Ecto neural progenitor cell (in vitro differentiated cells): ENCODE measurements at regions not wholly inside any gene's neighbourhood (a gene's known extent, or its start where the extent isn't known, plus 50 kb on each side); places are given as distances from the start of the nearest gene placed in this dataset.

Source experiments
- DNase-seq: peaks from one replicate; pipeline ENCODE4 v3.0.0-alpha.2; 2018; ENCODE audit warnings: low spot score

DNA sequence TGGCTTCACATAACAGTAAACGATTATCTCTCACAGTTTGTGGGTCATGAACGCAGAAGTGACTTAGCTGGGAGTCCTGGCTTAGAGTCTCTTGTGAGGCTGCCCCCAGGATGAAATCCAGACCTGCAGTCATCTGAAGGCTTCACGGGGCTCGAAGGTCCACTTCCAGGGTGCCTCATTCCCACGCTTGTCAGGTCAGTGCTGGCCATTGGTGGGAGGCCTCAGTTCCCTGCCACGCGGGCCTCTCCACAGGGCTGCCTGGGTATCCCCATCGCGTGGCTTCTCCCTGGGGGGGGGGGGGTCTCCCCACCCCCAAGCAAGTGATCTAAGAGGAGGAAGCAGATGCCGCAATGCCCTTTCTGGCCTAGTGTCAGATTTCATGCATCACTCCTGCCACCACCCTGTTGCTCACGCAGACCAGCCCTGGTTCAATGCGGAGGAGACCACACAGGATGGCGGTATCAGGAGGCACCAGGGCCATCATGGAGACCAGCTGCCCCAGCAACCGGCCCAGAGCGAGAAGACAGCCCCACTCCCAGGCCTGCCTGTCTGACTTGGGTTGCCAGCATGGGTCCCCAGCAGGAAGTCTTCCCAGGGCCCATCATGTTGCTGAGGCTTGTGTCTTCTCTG is 77.3 kb upstream of the CDH5 start:
- DNase-seq, result peak; percentile 36

DNA sequence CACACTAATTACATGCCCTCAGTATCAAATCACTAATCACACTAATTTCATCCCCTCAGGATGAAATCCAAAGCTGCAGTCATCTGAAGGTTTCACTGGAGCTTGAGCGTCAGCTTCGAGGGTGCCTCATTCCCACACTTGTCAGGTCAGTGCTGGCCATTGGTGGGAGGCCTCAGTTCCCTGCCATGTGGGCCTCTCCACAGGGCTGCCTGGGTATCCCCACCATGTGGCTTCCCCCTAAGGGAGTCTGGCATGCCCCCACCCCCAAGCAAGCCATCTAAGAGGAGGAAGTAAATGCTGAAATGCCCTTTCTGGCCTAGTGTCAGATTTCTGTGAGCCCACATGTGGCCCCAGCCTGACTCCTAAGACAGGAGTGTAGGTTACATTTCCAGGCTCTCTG is 78.6 kb upstream of the CDH5 start:
- DNase-seq, result peak; percentile 17

DNA sequence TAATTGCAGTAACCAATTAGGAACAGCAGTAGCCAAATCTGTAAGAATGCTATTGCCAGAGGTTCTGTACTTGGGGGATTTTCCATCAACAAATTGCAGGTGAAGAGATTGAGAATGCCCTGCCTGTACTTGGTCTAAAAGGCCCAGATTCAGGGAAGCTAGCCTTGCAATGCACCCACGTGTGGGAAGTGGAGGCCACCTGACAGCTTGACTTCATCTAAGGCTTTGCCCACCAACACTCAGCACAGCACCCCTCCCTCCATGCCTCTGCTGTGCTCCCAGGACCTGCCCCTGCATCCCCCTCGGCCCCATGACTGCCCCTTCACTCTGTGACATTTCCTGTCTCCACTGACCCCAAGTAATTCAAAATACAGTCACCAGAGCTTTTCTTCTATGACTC is 79.1 kb upstream of the CDH5 start:
- peak; percentile 11 for DNase-seq

DNA sequence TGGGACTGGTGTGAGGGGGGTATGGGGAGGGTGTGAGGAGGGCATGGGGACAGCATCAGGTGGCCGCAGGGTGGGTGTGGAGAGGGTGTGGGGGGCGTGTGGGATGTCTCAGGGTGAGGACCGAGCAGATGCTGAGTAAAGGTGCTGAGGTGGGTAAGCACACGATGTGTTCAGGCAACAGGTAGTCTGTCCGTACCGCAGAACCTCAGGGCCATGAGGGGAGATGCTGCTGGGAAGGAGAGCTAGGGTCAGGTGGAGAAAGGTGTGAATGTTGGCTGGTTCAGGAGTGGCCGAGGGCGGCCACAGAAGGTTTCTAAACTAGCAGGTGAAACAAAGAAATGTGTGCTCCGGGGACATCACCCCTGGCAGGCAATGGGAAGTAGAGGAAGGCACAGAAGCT is 80.0 kb upstream of the CDH5 start:
- DNase-seq, result peak; percentile 21

DNA sequence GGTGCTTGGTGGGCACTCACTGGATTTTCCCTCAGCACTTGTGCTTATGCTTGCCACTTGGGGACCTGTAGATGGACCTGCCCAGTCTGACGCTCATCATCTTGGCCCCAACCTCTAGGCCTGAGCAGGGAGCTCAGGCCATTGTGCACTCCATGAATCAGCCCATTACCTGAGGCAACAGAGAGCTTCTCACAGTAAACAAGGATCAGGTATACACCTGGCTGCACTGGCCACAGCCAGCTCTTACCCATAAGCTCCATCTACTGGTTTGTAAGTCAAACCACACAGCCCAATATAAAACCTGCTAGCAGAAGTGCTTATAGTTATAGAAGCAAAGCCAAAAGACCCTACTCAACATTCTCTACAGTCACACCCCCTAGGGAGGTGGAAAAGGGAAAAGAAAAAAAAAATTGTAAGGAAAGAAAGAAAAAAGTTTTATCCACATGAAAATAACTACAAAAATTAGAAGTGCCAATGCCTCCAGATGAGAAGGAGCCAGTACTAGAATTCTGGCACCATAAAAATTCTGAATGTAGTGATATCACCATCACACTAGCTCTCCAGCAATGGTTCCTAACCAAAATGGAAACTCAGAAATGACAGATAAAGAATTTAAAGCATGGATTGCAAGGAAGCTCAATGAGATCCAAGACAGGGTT is 87.8 kb upstream of the CDH5 start:
- peak; percentile 41 for DNase-seq

DNA sequence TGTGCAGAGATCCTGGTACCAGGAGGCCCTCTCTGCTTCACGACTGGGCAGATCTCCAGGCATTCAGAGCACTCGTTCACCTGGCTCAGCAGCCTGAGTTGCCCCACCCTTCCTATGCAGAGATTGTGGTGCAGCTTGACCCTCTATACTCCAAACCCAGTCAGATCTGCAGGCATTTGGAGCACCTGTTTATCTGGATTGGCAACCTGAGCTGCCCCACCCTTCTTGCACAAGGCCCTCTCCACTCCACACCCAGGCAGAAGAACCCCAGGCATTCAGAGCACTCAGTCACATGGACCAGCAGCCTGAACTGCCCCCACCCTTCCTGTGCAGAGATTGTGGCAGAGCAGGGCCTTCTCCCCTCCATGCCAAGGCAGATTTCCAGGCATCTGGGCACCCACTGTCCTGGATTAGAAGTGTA is 88.4 kb upstream of the CDH5 start:
- DNase-seq, result peak; percentile 35

DNA sequence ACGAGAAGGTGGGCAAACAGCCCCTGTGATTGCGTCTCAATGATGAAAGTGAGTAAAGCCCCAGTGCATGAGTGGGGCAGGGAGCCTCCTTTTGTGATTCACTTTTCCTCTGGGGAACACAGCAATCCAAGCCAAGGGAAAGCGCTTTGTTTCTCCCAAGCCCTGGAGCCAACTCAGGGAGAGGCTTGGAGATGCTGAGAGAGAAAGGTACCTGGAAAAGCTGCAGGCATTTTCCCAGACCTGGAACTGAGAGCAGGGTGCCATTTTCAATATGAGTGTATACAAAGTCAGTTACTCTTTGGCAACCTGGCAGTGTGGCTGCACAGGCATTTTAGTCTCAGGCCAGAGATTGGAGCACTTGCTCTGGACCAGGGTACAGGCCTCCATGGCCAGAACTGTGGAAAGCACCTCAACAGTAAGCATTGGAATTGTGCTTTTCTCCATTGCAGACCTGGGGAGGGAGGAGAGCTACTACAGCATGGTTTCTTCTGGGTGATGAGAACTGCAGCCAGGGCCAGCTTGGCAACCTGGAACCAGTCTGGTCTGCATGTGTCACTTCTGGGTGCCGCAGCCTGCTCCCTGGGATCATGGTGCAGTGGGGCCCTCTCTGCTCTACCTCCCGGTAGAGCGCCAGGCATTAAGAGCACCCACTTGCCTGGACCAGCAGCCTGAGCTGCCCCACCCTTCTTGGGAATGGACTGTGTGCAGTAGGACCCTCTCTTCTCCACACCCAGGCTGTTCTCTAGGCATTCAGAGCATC is 89.0 kb upstream of the CDH5 start:
- DNase-seq, result peak; percentile 36

DNA sequence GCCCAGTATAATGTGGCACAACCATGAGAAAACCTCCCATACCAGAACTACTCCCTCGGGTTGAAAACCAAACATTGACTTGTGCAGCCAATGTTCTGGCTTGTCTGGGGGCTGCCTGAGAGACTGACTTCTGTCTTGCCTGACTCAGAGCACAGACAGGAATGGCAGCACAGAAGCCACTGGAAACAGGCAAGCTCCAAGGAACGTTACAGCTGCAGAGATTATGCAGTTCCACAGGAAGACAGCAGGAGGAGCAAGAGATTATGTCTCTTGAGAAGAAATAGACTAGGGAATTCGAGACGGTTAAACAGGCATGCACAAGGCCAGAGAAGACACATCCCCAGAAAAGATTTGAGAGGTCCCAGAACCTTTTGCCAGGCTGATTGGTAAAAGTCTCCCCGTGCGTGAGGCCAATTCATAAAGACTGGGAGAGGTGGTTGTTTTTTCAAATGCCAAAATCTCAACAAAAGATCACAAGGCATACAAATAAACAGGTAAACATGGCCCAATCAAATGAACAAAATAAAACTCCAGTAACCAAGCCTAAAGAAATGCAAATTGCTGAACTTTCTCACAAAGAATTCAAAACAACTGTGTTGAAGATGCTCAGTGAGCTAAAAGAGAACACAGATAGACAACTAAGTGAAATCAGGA is 90.6 kb upstream of the CDH5 start:
- DNase-seq, result peak; percentile 52

DNA sequence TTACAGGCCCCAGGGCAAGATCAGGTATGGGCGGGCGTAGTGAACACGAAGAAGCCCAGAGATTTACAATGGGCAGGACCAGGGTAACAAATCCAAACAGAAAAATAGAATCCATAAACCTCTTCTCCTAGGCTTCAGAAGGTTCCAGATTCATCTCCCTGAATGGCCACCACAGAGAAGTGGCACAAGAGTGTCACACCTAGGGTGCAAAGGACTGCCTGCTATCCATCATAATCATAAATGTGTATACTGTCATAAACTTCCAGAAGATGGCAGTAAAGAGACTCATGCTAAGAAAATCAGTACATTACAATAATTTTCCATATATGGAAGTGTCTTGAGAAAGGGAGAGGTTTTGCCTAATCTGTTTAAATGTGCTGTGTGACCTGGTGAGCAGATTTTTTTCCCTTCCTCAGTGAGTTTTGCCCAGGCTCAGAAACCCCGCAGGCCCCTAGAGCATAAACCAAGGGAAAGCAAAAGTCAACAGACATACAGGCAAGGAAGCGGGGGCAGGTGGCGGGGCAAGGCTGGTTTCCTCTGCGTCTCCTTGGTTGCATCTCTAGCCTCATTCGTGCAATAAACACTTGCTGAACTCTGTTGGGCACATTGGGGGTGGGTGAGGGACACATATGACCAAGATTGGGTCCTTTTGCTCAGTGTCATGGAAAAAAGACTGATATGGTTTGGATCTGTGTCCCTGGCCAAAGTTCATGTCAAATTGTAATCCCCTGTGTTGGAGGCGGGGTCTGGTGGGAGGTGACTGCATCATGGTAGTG is 92.0 kb upstream of the CDH5 start:
- peak; percentile 42 for DNase-seq

DNA sequence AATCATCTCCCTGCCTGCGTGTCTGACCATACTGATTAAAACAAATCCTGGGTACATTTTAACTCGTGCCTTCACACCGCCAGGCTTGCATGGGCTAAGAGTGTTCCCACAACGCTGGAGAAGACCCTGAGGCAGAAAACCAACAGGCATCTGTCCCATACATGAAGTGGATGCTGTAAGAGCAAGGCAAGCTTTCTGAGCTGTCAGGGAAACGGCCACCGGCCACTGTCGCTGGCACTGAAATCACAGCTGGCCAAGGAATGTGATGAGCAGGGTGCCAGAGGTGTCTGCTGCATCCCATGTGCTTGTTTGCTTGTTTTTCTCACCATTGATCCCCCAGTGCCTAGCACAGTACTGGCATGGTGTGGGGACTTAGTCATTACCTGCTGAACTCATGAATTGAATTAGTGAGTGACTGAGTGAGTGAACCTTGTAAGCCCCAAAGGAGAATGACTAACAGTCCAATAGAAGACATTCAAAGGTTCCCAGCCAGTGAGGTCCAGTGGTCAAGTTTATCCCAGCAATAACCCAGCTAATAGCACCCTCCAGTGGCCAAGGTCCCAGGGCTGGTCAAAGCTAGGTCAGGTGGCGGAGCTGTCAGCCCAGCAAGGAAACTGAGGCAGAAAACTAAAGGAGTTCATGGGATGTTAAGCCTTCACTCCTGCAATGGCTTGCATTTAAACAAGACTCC is 92.7 kb upstream of the CDH5 start:
- DNase-seq, result peak; percentile 39

DNA sequence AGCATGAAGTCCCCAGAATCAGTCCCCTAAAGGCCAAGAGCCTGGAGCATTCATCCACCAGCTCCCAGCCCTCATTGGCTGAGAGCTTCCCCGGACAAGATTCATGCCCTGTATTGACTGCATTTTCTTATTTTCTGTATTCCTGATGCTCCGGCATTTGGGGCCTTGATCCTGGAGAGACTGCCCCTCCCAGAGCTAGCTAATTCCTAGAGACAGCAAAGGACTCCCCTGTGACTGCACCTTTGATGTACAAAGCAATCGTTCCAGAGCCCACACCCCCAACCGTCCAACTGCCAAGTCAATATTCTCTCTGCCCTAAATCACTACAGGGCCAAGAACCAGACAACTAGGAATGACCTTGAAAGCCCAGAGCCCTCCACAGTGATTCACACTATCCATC is 93.4 kb upstream of the CDH5 start:
- peak; percentile 19 for DNase-seq

DNA sequence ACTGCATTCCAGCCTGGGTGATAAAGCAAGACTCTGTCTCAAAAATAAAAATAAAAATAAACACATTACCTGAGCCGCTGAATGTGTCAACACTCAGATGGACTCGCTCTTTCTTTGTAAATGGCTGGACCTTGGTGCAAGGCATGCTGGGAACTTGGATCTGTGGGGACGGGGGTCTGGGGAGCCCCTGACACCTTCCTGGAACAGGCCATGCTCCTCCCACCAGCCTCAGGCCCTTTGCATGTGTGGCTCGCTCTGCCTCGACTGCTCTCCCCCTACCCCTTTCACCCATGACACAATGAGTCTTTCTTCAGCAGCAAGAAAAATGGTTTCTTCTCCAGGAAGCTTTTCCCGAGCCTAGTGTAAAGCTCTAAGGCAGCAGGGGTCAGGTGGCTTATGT is 94.0 kb upstream of the CDH5 start:
- DNase-seq, result peak; percentile 26

DNA sequence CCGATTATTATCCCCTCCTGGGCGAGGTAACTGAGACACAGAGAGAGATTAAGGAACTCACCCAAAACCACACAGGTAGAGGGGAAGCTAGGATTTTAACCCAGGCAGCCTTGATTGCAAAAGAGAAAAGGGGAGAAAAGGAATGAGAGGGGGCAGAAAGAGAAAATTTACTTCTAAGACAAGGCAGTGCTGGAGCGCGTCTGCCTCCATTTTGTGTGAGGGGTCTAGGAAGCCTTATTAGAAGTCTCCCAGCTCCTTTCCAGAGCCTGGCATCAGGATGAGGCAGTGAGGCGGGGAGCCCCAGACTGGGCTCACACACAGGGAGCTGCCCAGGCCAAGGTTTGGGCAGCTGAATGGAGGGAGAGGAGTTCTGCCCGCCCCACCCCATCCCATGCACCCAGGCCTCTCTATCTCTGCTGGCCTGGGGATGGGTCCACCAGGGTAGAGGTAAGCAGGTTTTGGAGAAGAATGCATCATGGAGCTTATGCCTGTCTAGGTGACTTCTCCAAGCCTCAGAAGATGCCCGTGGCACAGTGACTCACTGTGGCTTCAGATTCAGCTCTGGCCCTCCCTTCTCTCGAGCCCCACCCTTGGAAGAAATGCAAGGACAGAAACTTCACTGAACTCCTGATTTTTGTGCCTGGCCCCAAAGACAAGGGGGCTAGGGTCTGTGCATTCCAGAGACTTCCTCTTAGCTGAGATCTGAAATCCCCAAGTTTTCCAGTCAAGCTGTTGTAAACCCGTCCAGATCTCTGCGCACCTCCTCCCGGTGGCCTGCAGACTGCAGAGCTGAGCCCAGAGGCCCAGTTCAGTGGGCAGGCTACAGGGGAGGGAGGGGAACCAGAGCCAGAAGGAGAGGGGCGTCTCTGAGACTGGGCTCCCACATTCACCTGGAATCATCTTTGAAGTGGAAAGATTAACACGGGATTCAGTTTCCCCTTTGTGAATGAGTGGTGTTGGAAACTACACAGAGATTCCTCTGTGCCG is 95.1 kb upstream of the CDH5 start:
- DNase-seq, result peak; percentile 42

DNA sequence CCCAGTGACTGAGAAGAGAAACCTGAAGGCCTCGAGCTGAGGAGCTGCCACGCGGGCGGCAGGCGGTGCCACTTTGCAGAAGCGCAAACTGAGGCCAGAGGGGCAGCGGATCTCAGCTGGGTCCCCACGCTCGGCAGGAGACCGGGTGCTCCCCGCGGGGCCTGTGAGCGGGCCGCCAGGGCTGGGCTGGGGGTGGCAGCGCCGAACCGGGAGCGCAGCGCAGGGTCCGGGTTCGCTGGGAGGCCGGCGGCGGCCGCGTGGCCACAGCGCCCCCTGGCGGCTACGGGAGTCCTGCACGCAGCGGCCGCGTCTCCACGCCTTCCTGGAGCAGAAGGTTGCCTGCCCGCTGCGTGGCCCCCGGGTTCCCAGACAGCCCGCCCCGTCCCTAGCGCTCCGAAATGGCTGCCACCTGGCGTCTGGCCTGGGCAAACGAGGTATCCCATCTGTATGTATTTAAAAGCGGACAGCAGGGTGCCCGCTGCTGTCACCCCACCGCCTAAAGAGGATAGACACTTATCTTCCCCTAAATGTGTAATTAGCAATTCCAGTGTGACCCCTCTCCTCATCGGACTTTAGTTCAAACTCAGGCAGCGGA is 96.1 kb upstream of the CDH5 start:
- DNase-seq, result peak; percentile 92

DNA sequence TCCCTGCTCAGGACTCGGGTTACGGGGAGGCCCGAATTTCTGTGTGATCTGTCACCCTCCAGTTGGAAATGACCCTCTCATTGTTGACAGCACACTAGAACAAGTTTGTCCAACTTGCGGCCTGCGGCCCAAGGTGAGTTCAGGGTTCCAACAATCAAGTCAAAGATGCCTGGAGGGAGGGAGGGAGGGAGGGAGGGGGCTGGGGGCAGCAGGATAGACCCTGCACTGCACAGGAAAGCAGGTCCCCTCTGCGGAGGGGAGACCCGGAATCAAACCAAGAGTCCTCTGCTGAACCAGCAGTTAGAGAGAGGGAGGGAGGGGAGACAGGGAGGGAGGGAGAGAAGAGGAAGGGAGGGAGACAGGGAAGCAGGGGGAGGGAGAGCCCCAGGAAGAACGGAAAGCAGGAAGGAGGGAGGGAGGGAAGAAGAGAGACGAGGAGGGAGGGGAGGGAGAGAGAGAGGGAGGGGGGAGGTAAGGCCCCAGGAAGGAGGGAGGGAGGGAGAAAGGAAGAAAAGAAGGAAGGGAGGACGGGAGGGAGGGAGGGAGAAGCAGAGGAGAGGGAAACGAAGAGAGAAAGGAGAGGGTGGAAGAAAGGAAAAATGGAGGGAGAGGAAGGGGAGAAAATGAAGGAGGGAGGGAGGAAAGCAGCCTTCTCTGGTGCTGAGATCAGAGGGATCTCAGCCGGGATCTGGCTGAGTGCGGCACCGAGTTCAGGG is 96.7 kb upstream of the CDH5 start:
- DNase-seq, result peak; percentile 38

DNA sequence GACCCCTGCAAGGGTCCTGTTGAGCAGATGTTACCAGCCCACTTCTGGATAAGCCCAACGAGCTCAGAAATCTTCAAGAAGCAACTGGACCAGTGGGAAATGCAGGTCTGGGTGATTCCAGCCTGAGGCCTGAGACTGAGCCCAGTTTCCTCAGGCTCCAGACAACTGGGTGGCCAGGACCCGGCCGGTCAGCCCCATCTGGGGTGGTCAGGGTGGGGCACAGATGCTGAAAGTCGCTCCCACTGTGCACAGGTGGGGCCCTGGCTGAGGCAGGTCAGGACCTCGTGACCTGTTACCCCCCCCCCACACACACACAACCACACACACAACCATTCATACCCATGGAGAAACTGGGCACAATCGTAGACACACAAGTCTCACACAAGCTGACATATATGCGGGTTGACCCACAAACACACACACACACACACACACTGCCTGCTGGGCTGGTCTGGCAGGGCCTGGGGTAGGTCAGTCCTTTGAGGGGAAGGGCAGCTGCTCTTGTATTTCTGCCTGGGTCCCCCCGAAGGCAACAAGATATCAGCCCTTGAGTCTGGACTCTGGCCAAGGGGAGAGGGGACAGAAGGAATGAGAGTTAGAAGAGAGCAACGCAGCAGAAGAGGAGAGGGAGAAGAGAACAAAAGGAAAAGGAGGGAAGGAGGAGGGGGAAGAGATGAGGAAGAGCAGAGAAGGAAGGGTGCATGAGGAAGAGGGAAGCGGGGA is 99.0 kb upstream of the CDH5 start:
- peak; percentile 44 for DNase-seq

DNA sequence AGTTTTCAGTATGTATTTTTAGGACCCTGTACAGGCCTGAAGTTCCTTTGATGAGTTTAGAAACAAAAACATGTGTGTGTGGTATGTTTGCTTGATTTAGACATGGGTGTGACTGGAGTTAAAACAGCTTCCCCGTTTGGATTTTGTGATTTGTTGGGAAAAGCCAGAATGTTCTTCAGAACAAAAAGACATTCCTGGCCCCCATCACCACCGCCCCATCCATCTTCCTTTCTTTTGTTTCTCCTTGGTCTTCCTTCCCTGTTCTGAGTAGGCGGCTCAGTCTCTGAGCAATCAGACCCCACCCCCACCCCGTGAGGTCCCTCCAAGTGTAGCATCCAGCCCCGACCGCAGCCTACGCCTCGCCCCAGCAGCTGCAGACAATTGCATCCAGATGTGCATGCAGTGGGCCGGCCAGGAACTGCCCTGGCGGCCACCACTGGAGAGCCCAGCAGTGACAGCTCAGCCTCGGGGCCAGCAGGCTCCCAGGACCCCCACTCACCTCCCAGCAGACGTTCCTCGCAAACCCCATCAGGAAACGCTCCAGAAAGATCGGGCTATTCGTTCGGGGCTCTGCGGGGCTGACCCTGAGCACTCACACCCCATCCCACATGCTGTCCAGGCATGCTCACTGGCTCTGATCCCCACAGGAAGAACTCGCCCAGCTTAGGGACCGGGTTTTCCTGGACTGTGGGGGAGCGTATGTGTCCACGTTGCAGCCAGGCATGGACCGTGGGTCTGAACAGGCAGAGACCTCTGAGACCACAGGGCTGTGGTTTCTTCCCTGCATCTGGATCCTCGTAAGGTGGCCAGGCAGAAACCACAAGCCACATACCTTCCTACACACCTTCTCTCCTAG is 99.8 kb upstream of the CDH5 start:
- DNase-seq, result peak; percentile 61
